C4-2B (cell line): ENCODE measurements at regions not wholly inside any gene's neighbourhood (a gene's known extent, or its start where the extent isn't known, plus 50 kb on each side); places are given as distances from the start of the nearest gene placed in this dataset.

Source experiments
- H3K27ac ChIP-seq: fragments of 450-650 bp; 2 replicates; pipeline ENCODE4 v1.5.1; 2017
- ZFX ChIP-seq: fragments of 450-650 bp; IDR thresholded peaks from 2 replicates; pipeline ENCODE4 v1.6.1; 2017
- TF ChIP-seq, protein P1 (sequence below): fragments of 450-650 bp; conservative IDR thresholded peaks from 2 replicates; pipeline ENCODE4 v1.5.1; 2017; ENCODE audit warnings: mild to moderate bottlenecking

DNA sequence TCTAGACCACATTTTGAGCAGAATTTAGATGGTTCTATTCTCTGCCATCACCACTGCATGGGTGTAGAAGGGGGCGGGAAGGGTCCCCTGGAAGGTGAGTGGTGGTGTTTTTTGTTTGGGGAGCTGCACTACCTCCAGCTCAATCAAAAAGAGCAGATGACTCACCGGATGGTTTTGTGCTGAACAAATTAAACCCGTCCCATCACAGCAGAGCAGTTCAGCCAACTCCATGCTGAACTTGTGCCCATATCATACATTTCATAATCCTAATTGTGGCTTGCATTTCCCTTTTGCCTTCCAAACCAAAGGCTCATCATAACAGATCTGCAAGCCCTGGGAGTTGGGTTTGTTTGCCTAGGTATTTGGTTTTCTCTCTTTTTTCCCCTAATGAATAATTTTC lies 53.0 kb upstream of the RPH3A start:
- H3K27ac ChIP-seq: no peak overlapping the region
- no peak for TF ChIP-seq ZFX
- TF ChIP-seq, protein P1, sequence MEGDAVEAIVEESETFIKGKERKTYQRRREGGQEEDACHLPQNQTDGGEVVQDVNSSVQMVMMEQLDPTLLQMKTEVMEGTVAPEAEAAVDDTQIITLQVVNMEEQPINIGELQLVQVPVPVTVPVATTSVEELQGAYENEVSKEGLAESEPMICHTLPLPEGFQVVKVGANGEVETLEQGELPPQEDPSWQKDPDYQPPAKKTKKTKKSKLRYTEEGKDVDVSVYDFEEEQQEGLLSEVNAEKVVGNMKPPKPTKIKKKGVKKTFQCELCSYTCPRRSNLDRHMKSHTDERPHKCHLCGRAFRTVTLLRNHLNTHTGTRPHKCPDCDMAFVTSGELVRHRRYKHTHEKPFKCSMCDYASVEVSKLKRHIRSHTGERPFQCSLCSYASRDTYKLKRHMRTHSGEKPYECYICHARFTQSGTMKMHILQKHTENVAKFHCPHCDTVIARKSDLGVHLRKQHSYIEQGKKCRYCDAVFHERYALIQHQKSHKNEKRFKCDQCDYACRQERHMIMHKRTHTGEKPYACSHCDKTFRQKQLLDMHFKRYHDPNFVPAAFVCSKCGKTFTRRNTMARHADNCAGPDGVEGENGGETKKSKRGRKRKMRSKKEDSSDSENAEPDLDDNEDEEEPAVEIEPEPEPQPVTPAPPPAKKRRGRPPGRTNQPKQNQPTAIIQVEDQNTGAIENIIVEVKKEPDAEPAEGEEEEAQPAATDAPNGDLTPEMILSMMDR: no peak

DNA sequence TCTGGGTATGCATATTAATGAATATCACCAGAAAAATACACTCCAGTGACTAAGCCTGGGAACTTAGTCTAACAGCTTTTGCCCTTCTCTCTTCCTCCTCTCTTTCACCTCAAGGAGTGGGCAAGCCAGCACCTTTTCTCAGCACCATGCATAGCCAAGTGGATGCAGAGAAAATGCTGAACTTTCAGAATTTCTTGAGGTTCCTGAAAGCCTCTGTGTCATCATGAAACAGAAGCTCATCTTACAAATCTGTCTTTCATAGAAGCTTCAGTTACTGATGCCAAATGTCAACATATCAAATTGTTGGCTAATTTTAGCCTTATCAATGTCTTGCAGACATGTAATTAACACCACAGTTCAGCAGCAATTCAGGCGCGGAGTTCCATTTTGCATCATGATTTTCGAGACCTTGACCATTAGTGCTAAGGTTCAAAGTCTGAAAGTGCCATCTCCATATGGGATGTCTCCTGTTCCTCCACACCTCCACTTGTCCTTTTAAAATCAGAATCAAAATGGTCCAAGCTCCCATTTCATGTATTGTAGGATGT lies 51.1 kb upstream of the RPH3A start:
- H3K27ac ChIP-seq: no peak overlapping the region
- TF ChIP-seq ZFX: no peak
- TF ChIP-seq, protein P1: no peak

DNA sequence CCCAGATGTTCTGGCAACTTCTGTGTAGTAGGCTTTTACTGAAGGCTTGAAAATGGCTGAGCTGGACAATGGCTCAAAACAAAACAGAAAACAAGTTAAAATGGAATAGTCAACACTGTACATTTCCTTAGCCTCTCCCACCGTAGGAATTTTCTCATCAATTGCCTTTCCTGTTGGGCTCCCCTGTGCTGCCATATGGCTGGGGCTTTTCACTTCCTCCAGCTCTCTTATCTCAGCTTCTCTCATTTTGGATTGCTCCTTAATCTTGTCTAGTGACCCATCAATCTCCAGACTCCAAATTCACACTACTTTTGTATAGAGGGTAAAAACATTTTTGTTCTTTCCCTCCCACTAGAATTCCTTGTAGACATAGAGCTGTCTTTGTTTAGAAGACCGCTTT lies 50.4 kb upstream of the RPH3A start:
- H3K27ac ChIP-seq: no peak overlapping the region
- TF ChIP-seq, protein P1: no peak
- TF ChIP-seq ZFX: no peak
